Endothelial cell of umbilical vein (primary cell): ENCODE measurements at regions not wholly inside any gene's neighbourhood (a gene's known extent, or its start where the extent isn't known, plus 50 kb on each side); places are given as distances from the start of the nearest gene placed in this dataset.

ENCODE experiments used
- CTCF ChIP-seq, 2 donors: IDR thresholded peaks; 1 replicate in 1 of 2; 2 replicates in 1 of 2; pipeline ENCODE4 v1.5.1; 2011; ENCODE audit warnings: low read length in 2 of 2, mild to moderate bottlenecking in 2 of 2, moderate library complexity in 2 of 2, control low read depth in 1 of 2, inconsistent platforms in 1 of 2, low read depth in 1 of 2; ENCODE audit not compliant: insufficient read depth in 1 of 2; ENCODE audit errors: extremely low read depth in 1 of 2
- EZH2 ChIP-seq: IDR thresholded peaks from 2 replicates; pipeline ENCODE4 v1.6.1; 2012; ENCODE audit warnings: borderline replicate concordance, low read depth, mild to moderate bottlenecking, moderate library complexity, low read length, inconsistent platforms; ENCODE audit not compliant: severe bottlenecking
- POLR2A ChIP-seq: IDR thresholded peaks from 2 replicates; pipeline ENCODE4 v1.6.1; 2012; ENCODE audit warnings: low read depth, mild to moderate bottlenecking, control low read depth, low read length

DNA sequence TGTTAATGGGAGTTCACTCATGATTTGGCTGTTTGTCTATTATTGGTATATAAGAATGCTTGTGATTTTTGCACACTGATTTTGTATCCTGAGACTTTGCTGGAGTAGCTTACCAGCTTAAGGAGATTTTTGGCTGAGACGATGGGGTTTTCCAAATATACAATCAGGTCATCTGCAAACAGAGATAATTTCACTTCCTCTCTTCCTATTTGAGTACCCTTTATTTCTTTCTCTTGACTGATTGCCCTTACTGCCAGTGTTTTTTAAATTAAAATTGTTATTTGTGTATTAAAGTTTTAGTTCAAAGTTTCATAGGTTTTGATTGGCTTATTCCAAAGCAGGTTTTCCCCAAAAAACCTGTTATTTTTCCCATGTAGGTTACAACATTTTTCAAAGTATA is 390.5 kb upstream of the RBMS3 start:
- TF ChIP-seq POLR2A (no peak), CTCF (IDR thresholded peaks at IDR 0.05; ENCODE audit: extremely low read depth in 1 of 2, insufficient read depth in 1 of 2, low read depth in 1 of 2, low read length in 2 of 2) (no peak), EZH2 (no peak)
